ENCODE measurements at regions not wholly inside any gene's neighbourhood (a gene's known extent, or its start where the extent isn't known, plus 50 kb on each side); places are given as distances from the start of the nearest gene placed in this dataset.

GRCh38 chr5:9681706-9682105, 51.6 kb upstream of the TAS2R1 start:
- H3K27ac ChIP-seq (ENCODE audit: insufficient read length, low read depth, low read length): no peak overlapping the region
- no peak overlapping the region for H3K56ac ChIP-seq (ENCODE audit: insufficient read length, low read depth, low read length)
- no CpG with 5 or more reads among the region's 1 CpG for WGBS (ENCODE audit: extremely low coverage, insufficient read length, low lambda C conversion rate)

More at GRCh38 chr5:9681706-9682105, 51.6 kb upstream of the TAS2R1 start:
- no peak overlapping the region for H3K4ac ChIP-seq (ENCODE audit: low read depth, low read length)
- H3K4me1 ChIP-seq (ENCODE audit: insufficient read depth, low read length): no peaks in the 10 kb centered on the region
- H3K4me2 ChIP-seq (ENCODE audit: insufficient read depth, insufficient read length, low read length): no peak overlapping the region
- no peak overlapping the region for H4K8ac ChIP-seq (replicated peaks; ENCODE audit: insufficient read length, low read depth, low read length)
- H3K27ac Mint-ChIP-seq: no peak overlapping the region
- no peaks in the 10 kb centered on the region for H3K27me3 Mint-ChIP-seq (ENCODE audit: low read depth)
- H3K23me2 ChIP-seq (ENCODE audit: insufficient read length, low read depth, low read length, poor library complexity, severe bottlenecking): no peaks in the 10 kb centered on the region
- peaks cover 0 to 2% (median 0%) of the 10 kb centered on the region in 3 experiments; a peak in 2 of 7 replicates for H3K36me3 Mint-ChIP-seq (ENCODE audit: insufficient read depth in 1 of 3, low read depth in 3 of 3)
- H2BK5ac ChIP-seq (ENCODE audit: insufficient read length, low read length): no peak overlapping the region
- H4K91ac ChIP-seq (ENCODE audit: insufficient read length, low read depth, low read length): no peak overlapping the region
- H3K4me3 Mint-ChIP-seq: no peak overlapping the region
- H2AK5ac ChIP-seq (ENCODE audit: insufficient read length, low read length): no peak overlapping the region
- no peak overlapping the region for H3K9ac ChIP-seq (ENCODE audit: extremely low read depth, insufficient read length, low read length)
- no peak overlapping the region for H2BK15ac ChIP-seq (ENCODE audit: low read depth, low read length)
- peaks cover 4 to 8% of the 10 kb centered on the region in 2 experiments for H3K4me1 Mint-ChIP-seq
- DNase-seq: no peak
- no peaks in the 10 kb centered on the region for H3K79me2 ChIP-seq (ENCODE audit: insufficient read depth, low read length)
- no peak overlapping the region for H2BK12ac ChIP-seq (ENCODE audit: insufficient read length, low read depth, low read length)
- H3K79me1 ChIP-seq (ENCODE audit: insufficient read depth, low read depth, low read length, poor library complexity, severe bottlenecking): no peaks in the 10 kb centered on the region
- H3K23ac ChIP-seq (ENCODE audit: insufficient read length, low read depth, low read length): no peak overlapping the region
- H3K27me3 ChIP-seq (ENCODE audit: insufficient read depth, low read length): no peaks in the 10 kb centered on the region
- H2AFZ ChIP-seq (ENCODE audit: low read length): no peak overlapping the region
- H3K18ac ChIP-seq (ENCODE audit: insufficient read length, low read depth, low read length): no peak overlapping the region
- no peak overlapping the region for H2BK120ac ChIP-seq (ENCODE audit: low read depth, low read length, poor library complexity, severe bottlenecking)
- no peak overlapping the region for H2BK20ac ChIP-seq (ENCODE audit: low read depth, low read length, poor library complexity, severe bottlenecking)
- H3K14ac ChIP-seq (ENCODE audit: insufficient read depth, low read length): no peak overlapping the region
- no peak overlapping the region for H4K5ac ChIP-seq (ENCODE audit: insufficient read length, low read depth, low read length)
- H4K20me1 ChIP-seq (ENCODE audit: control insufficient read depth, insufficient read depth, insufficient read length): no peaks in the 10 kb centered on the region
- no peaks in the 10 kb centered on the region for H3K9me3 ChIP-seq (ENCODE audit: control insufficient read depth, low read depth, low read length)
- TF ChIP-seq CTCF (conservative IDR thresholded peaks at IDR 0.05): no peak
- peaks cover 7 to 13% of the 10 kb centered on the region in 2 experiments; a peak in 4 of 5 replicates for H3K9me3 Mint-ChIP-seq
- no peak overlapping the region for H3T11ph ChIP-seq (ENCODE audit: low read length)
